ENCODE measurements at regions not wholly inside any gene's neighbourhood (a gene's known extent, or its start where the extent isn't known, plus 50 kb on each side); places are given as distances from the start of the nearest gene placed in this dataset.

GRCh38 chr6:22788038-22788437 lies 218.7 kb downstream of the HDGFL1 start:
- TF ChIP-seq, protein P1, sequence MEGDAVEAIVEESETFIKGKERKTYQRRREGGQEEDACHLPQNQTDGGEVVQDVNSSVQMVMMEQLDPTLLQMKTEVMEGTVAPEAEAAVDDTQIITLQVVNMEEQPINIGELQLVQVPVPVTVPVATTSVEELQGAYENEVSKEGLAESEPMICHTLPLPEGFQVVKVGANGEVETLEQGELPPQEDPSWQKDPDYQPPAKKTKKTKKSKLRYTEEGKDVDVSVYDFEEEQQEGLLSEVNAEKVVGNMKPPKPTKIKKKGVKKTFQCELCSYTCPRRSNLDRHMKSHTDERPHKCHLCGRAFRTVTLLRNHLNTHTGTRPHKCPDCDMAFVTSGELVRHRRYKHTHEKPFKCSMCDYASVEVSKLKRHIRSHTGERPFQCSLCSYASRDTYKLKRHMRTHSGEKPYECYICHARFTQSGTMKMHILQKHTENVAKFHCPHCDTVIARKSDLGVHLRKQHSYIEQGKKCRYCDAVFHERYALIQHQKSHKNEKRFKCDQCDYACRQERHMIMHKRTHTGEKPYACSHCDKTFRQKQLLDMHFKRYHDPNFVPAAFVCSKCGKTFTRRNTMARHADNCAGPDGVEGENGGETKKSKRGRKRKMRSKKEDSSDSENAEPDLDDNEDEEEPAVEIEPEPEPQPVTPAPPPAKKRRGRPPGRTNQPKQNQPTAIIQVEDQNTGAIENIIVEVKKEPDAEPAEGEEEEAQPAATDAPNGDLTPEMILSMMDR (IDR thresholded peaks at IDR 0.05; ENCODE audit: low read depth, low read length) = no peak
- no peak for TF ChIP-seq EZH2phosphoT487 (IDR thresholded peaks at IDR 0.05; ENCODE audit: low read depth)

Measured in OCI-LY3 (cell line).